CD1c-positive myeloid dendritic cell (primary cell): ENCODE measurements at regions not wholly inside any gene's neighbourhood (a gene's known extent, or its start where the extent isn't known, plus 50 kb on each side); places are given as distances from the start of the nearest gene placed in this dataset.

Experiments used
- DNase-seq: peaks from one replicate; pipeline ENCODE4 v3.0.0-alpha.2; 2016; ENCODE audit errors: extremely low spot score

GRCh38 chr1:232280910-232281309 is 349.0 kb downstream of the SIPA1L2 start:
- no peak for DNase-seq

GRCh38 chr1:232279909-232280400 is 350.0 kb downstream of the SIPA1L2 start:
- DNase-seq = no peak

GRCh38 chr1:232278925-232279324 is 351.0 kb downstream of the SIPA1L2 start:
- DNase-seq = no peak

GRCh38 chr1:232276651-232277050 is 353.3 kb downstream of the SIPA1L2 start:
- no peak for DNase-seq

GRCh38 chr1:232274999-232275710 is 354.8 kb downstream of the SIPA1L2 start:
- DNase-seq = no peak

- DNase-seq = no peak
These were observed 355.6 kb downstream of the SIPA1L2 start for GRCh38 chr1:232274236-232274855.

- DNase-seq = no peak
These were observed 356.9 kb downstream of the SIPA1L2 start for GRCh38 chr1:232273011-232273410.

GRCh38 chr1:232271991-232272589 is 357.8 kb downstream of the SIPA1L2 start:
- DNase-seq = no peak

GRCh38 chr1:232271299-232271698 is 358.6 kb downstream of the SIPA1L2 start:
- no peak for DNase-seq

GRCh38 chr1:232269988-232270387 is 359.9 kb downstream of the SIPA1L2 start:
- no peak for DNase-seq

- no peak for DNase-seq
These were observed 361.9 kb downstream of the SIPA1L2 start for GRCh38 chr1:232267837-232268598.

GRCh38 chr1:232267092-232267836 is 362.7 kb downstream of the SIPA1L2 start:
- DNase-seq = no peak

GRCh38 chr1:232263452-232263851 is 366.5 kb downstream of the SIPA1L2 start:
- DNase-seq = no peak

- DNase-seq = no peak
These were observed 366.9 kb downstream of the SIPA1L2 start for GRCh38 chr1:232262991-232263390.

- DNase-seq = no peak
These were observed 369.1 kb downstream of the SIPA1L2 start for GRCh38 chr1:232260861-232261260.

GRCh38 chr1:232260045-232260444 is 369.9 kb downstream of the SIPA1L2 start:
- DNase-seq = no peak

GRCh38 chr1:232259333-232259732 is 370.6 kb downstream of the SIPA1L2 start:
- no peak for DNase-seq

- no peak for DNase-seq
These were observed 377.3 kb downstream of the SIPA1L2 start for GRCh38 chr1:232252546-232253118.

- no peak for DNase-seq
These were observed 379.1 kb downstream of the SIPA1L2 start for GRCh38 chr1:232250838-232251237.

GRCh38 chr1:232249861-232250777 is 379.8 kb downstream of the SIPA1L2 start:
- DNase-seq = no peak
